GM12874 (cell line): ENCODE measurements at regions not wholly inside any gene's neighbourhood (a gene's known extent, or its start where the extent isn't known, plus 50 kb on each side); places are given as distances from the start of the nearest gene placed in this dataset.

Experiments
- CTCF ChIP-seq: IDR thresholded peaks from 2 replicates; pipeline ENCODE4 v1.5.1; 2011; ENCODE audit warnings: low read depth, mild to moderate bottlenecking, control low read depth, low read length, moderate library complexity; ENCODE audit not compliant: insufficient read depth

GRCh38 chr12:45540661-45541341 lies 188.7 kb upstream of the ARID2 start:
- no peak for TF ChIP-seq CTCF

- peak; percentile 72 for TF ChIP-seq CTCF
Measured at GRCh38 chr12:45543887-45544286, 185.6 kb upstream of the ARID2 start.

GRCh38 chr12:45546545-45546944 lies 183.0 kb upstream of the ARID2 start:
- TF ChIP-seq CTCF, result no peak

- TF ChIP-seq CTCF, result no peak
Measured at GRCh38 chr12:45547132-45547531, 182.4 kb upstream of the ARID2 start.

- TF ChIP-seq CTCF, result 0 out of 2 replicates have a peak, but pooled peaks have one; percentile 3
Measured at GRCh38 chr12:45547822-45548221, 181.7 kb upstream of the ARID2 start.

GRCh38 chr12:45548426-45548825 lies 181.1 kb upstream of the ARID2 start:
- no peak for TF ChIP-seq CTCF

GRCh38 chr12:45549337-45549902 lies 180.1 kb upstream of the ARID2 start:
- no peak for TF ChIP-seq CTCF

- TF ChIP-seq CTCF, result no peak
Measured at GRCh38 chr12:45553204-45553603, 176.3 kb upstream of the ARID2 start.
